C4-2B (cell line): ENCODE measurements at regions not wholly inside any gene's neighbourhood (a gene's known extent, or its start where the extent isn't known, plus 50 kb on each side); places are given as distances from the start of the nearest gene placed in this dataset.

ENCODE experiments used
- H3K27ac ChIP-seq: fragments of 450-650 bp; 2 replicates; pipeline ENCODE4 v1.5.1; 2017
- CTCF ChIP-seq: fragments of 450-650 bp; conservative IDR thresholded peaks from 2 replicates; pipeline ENCODE4 v1.5.1; 2017; ENCODE audit warnings: mild to moderate bottlenecking
- ZFX ChIP-seq: fragments of 450-650 bp; IDR thresholded peaks from 2 replicates; pipeline ENCODE4 v1.6.1; 2017

DNA sequence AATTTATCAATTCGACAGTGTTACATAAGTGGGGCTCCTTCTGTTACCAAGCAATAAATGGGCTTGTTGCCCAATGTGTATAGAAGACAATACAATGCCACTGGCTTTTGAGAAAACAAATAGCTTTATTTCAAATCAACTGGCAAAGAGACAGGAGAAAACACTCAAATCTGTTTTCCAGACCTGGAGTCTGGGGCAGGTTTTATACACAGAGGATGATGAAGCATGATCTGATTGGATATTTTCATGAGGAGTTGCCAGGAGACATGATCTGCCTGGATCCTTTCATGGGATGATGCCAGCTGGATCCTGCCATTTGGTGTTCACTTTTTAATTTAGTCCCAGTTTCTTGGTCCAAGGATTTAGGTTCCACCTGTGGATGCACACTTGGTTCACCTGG lies 287.9 kb downstream of the CXXC4 start:
- TF ChIP-seq CTCF (no peak), ZFX (no peak)

GRCh38 chr4:104205116-104205515 lies 289.6 kb downstream of the CXXC4 start:
- TF ChIP-seq CTCF (no peak), ZFX (no peak)
- no peak overlapping the region for H3K27ac ChIP-seq

More for the DNA sequence above, 287.9 kb downstream of the CXXC4 start:
- no peak overlapping the region for H3K27ac ChIP-seq

DNA sequence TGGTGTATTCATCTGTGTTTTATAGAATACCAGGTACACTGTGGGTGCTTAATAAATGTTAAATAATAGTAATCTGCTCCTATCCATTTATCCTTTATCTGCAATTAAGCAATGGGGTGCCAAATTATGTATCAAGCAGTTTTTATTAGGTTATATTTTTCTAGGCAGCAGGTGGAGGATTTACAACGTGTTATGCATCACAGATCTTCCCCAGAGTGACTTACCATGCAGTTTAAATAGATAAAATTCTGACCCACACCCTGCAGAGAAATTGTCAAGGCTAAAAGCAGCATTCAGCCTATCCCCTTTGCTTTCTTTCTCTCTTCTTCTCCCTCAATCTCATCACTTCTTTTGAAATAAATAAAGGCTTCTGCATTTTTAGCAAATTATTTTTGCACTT lies 306.4 kb downstream of the CXXC4 start:
- TF ChIP-seq ZFX (no peak), CTCF (no peak)
- no peak overlapping the region for H3K27ac ChIP-seq

DNA sequence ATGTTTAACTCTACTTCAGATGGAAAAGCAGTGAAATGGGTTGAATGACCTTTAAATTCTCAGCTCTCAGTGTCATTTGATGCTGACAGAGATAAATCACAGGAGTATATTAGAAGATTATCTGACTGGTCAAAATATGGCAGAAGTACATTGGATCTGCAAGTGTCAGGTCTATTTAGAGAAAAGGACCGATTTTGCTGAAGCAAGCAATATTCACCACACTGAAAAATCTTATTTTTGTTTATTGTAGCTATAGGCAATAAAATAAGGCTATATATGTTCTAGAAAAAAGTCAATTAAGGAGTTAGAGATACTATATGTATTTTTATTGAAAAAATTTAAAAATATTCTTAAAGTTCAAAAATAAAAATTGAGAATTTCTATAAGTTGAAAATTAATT lies 325.3 kb downstream of the CXXC4 start:
- TF ChIP-seq ZFX (no peak), CTCF (no peak)
- no peak overlapping the region for H3K27ac ChIP-seq

DNA sequence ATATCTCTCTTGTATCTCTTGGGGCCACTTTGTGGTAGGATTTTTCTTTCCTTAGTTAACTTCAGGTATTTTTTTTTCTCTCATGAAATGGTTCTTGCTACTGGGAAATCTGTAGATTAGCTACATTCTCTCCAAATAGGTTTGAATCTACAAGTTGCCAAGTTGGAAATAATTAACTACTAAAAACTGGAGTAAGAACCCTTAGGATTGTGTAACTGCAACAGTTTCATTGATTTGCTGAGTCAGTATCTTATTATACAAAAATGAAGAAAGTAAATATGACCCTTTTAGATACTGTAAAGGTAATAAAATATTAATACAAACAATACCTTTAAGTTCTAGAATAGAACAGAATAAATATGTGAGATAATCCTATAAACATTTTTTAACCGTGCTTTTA lies 327.9 kb downstream of the CXXC4 start:
- no peak for TF ChIP-seq ZFX
- TF ChIP-seq CTCF, result no peak
- no peak overlapping the region for H3K27ac ChIP-seq

DNA sequence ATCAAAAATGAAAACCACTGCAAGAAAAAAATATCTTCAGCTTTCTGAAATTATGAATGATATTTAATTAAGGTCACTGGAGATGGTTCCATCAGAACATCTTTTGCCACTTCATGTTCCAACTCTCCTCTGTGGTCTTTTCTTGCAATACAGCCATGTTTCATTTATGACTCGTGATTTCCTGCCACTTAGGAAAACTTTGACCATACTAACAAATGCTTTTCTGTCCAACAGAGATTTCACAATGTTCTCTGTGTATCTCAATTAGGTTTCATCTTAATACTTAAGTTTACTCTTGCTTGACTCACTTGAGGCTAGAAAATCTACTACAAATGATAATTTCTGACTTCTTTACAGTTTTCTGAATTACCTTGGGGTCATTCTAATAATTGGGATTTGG lies 330.9 kb downstream of the CXXC4 start:
- no peak for TF ChIP-seq ZFX
- no peak for TF ChIP-seq CTCF

DNA sequence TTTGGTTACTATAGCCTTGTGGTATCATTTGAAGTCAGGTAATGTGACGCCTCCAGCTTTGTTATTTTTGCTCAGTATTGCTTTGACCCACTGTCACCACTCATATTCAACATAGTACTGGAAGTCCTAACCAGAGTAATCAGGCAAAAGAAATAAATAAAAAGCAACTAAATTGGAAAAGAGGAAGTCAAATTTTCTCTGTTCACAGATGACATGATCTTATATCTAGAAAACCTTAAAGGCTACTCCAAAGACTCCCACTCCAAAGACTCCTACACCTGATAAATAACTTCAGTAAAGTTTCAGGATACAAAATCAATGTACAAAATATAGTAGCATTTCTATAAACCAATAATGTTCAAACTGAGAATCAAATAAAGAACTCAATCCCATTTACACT lies 348.6 kb downstream of the CXXC4 start:
- TF ChIP-seq ZFX, result no peak
- no peak for TF ChIP-seq CTCF
- H3K27ac ChIP-seq, result no peak overlapping the region

More for the DNA sequence above, 330.9 kb downstream of the CXXC4 start:
- no peak overlapping the region for H3K27ac ChIP-seq
